GM19328 (cell line): ENCODE measurements at regions not wholly inside any gene's neighbourhood (a gene's known extent, or its start where the extent isn't known, plus 50 kb on each side); places are given as distances from the start of the nearest gene placed in this dataset.

ENCODE experiments used
- ATAC-seq: cut with Tn5 transposase; IDR thresholded peaks from one replicate; pipeline ENCODE4 v1.9.1; 2021; ENCODE audit warnings: mild to moderate bottlenecking, moderate library complexity; ENCODE audit not compliant: unreplicated experiment

- ATAC-seq = no peak
Observed at GRCh38 chr2:118477111-118477862, 370.2 kb downstream of the EN1 start.

- no peak for ATAC-seq
Observed at GRCh38 chr2:118475622-118476205, 371.7 kb downstream of the EN1 start.

GRCh38 chr2:118474541-118474920, 372.9 kb downstream of the EN1 start:
- ATAC-seq = no peak

- no peak for ATAC-seq
Observed at GRCh38 chr2:118473846-118474540, 373.5 kb downstream of the EN1 start.

- no peak for ATAC-seq
Observed at GRCh38 chr2:118473241-118473640, 374.2 kb downstream of the EN1 start.

- ATAC-seq = no peak
Observed at GRCh38 chr2:118470297-118470696, 377.2 kb downstream of the EN1 start.

GRCh38 chr2:118469103-118469502, 378.3 kb downstream of the EN1 start:
- ATAC-seq = no peak

GRCh38 chr2:118464546-118465265, 376.4 kb downstream of the INSIG2 start:
- no peak for ATAC-seq

- ATAC-seq = no peak
Observed at GRCh38 chr2:118464046-118464445, 375.8 kb downstream of the INSIG2 start.

GRCh38 chr2:118460425-118460824, 372.2 kb downstream of the INSIG2 start:
- no peak for ATAC-seq

GRCh38 chr2:118459426-118459825, 371.2 kb downstream of the INSIG2 start:
- ATAC-seq = no peak

GRCh38 chr2:118457951-118458350, 369.7 kb downstream of the INSIG2 start:
- ATAC-seq = no peak

GRCh38 chr2:118449401-118449800, 361.1 kb downstream of the INSIG2 start:
- ATAC-seq = no peak

GRCh38 chr2:118443596-118443995, 355.3 kb downstream of the INSIG2 start:
- ATAC-seq = no peak

- no peak for ATAC-seq
Observed at GRCh38 chr2:118442996-118443553, 354.8 kb downstream of the INSIG2 start.

- no peak for ATAC-seq
Observed at GRCh38 chr2:118442046-118442445, 353.8 kb downstream of the INSIG2 start.

GRCh38 chr2:118440404-118441098, 352.3 kb downstream of the INSIG2 start:
- no peak for ATAC-seq

- no peak for ATAC-seq
Observed at GRCh38 chr2:118437501-118437900, 349.2 kb downstream of the INSIG2 start.

- ATAC-seq = no peak
Observed at GRCh38 chr2:118431997-118432396, 343.7 kb downstream of the INSIG2 start.

- no peak for ATAC-seq
Observed at GRCh38 chr2:118431586-118431985, 343.3 kb downstream of the INSIG2 start.

GRCh38 chr2:118431165-118431517, 342.9 kb downstream of the INSIG2 start:
- ATAC-seq = no peak
